ENCODE measurements at regions not wholly inside any gene's neighbourhood (a gene's known extent, or its start where the extent isn't known, plus 50 kb on each side); places are given as distances from the start of the nearest gene placed in this dataset.

- Histone ChIP-seq H3K4me2 (no peak overlapping the region), H3K27me3 (ENCODE audit: insufficient read depth, low read depth) (no peaks in the 10 kb centered on the region), H3K27ac (no peak overlapping the region), H2AFZ (ENCODE audit: low read depth) (no peak overlapping the region), H3K9ac (no peak overlapping the region), H3K4me1 (ENCODE audit: low read depth, poor library complexity, severe bottlenecking) (no peaks in the 10 kb centered on the region), H4K20me1 (ENCODE audit: insufficient read depth) (no peaks in the 10 kb centered on the region), H3K79me2 (ENCODE audit: insufficient read depth, low read depth) (no peaks in the 10 kb centered on the region), H3K4me3 (IDR thresholded peaks at IDR 0.05; ENCODE audit: insufficient read depth, low read depth, low read length) (no peak overlapping the region), H3K36me3 (ENCODE audit: insufficient read depth) (no peaks in the 10 kb centered on the region)
- TF ChIP-seq, protein P1, sequence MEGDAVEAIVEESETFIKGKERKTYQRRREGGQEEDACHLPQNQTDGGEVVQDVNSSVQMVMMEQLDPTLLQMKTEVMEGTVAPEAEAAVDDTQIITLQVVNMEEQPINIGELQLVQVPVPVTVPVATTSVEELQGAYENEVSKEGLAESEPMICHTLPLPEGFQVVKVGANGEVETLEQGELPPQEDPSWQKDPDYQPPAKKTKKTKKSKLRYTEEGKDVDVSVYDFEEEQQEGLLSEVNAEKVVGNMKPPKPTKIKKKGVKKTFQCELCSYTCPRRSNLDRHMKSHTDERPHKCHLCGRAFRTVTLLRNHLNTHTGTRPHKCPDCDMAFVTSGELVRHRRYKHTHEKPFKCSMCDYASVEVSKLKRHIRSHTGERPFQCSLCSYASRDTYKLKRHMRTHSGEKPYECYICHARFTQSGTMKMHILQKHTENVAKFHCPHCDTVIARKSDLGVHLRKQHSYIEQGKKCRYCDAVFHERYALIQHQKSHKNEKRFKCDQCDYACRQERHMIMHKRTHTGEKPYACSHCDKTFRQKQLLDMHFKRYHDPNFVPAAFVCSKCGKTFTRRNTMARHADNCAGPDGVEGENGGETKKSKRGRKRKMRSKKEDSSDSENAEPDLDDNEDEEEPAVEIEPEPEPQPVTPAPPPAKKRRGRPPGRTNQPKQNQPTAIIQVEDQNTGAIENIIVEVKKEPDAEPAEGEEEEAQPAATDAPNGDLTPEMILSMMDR (conservative IDR thresholded peaks at IDR 0.05; ENCODE audit: low read depth, low read length), result no peak
These were observed 101.5 kb upstream of the TMEM168 start for GRCh38 chr7:112891698-112892097.

DNA sequence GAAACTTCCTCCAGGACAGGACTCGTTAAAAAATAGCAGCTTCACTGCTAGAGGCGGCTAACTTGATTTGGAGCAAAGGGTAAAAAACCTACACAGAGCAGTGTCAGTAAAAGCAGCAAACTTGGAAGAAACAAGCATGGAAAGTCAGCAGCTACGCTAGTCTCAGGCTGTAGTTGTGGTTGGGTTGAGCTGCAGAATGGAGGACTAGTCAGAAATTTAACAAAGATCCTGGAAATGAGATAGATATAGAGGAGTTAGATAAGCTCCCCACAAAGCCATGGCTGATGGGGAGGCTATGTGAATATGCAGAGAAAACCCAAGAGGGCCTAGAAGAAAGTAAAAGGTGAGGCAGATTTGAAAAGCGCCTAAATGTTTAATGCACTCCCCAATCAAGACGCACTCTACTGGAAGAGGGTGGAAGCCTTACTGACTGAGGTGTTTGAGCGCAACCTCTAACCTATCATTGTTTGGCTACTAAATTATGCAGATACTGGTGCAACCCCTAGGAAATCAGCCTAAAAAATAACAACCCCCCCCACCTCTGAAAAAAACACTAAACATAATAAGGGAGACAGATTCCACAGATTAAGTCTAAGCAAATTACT lies 99.7 kb upstream of the TMEM168 start:
- no peaks in the 10 kb centered on the region for H3K36me3 ChIP-seq (ENCODE audit: insufficient read depth)
- TF ChIP-seq, protein P1 (conservative IDR thresholded peaks at IDR 0.05; ENCODE audit: low read depth, low read length), result no peak
- no peaks in the 10 kb centered on the region for H3K27me3 ChIP-seq (ENCODE audit: insufficient read depth, low read depth)
- no peak overlapping the region for H3K4me3 ChIP-seq (IDR thresholded peaks at IDR 0.05; ENCODE audit: insufficient read depth, low read depth, low read length)
- no peak overlapping the region for H2AFZ ChIP-seq (ENCODE audit: low read depth)
- no peaks in the 10 kb centered on the region for H4K20me1 ChIP-seq (ENCODE audit: insufficient read depth)
- no peaks in the 10 kb centered on the region for H3K4me1 ChIP-seq (ENCODE audit: low read depth, poor library complexity, severe bottlenecking)
- H3K9ac ChIP-seq, result no peak overlapping the region
- no peak overlapping the region for H3K4me2 ChIP-seq
- H3K79me2 ChIP-seq (ENCODE audit: insufficient read depth, low read depth), result no peaks in the 10 kb centered on the region
- no peak overlapping the region for H3K27ac ChIP-seq

GRCh38 chr7:112889268-112889667 lies 99.1 kb upstream of the TMEM168 start:
- no peaks in the 10 kb centered on the region for H4K20me1 ChIP-seq (ENCODE audit: insufficient read depth)
- no peaks in the 10 kb centered on the region for H3K27me3 ChIP-seq (ENCODE audit: insufficient read depth, low read depth)
- H3K4me1 ChIP-seq (ENCODE audit: low read depth, poor library complexity, severe bottlenecking), result no peaks in the 10 kb centered on the region
- no peaks in the 10 kb centered on the region for H3K36me3 ChIP-seq (ENCODE audit: insufficient read depth)
- H3K27ac ChIP-seq, result no peak overlapping the region
- H3K9ac ChIP-seq, result no peak overlapping the region
- no peaks in the 10 kb centered on the region for H3K79me2 ChIP-seq (ENCODE audit: insufficient read depth, low read depth)
- no peak overlapping the region for H3K4me3 ChIP-seq (IDR thresholded peaks at IDR 0.05; ENCODE audit: insufficient read depth, low read depth, low read length)
- H3K4me2 ChIP-seq, result no peak overlapping the region
- TF ChIP-seq, protein P1 (conservative IDR thresholded peaks at IDR 0.05; ENCODE audit: low read depth, low read length), result no peak
- H2AFZ ChIP-seq (ENCODE audit: low read depth), result no peak overlapping the region

DNA sequence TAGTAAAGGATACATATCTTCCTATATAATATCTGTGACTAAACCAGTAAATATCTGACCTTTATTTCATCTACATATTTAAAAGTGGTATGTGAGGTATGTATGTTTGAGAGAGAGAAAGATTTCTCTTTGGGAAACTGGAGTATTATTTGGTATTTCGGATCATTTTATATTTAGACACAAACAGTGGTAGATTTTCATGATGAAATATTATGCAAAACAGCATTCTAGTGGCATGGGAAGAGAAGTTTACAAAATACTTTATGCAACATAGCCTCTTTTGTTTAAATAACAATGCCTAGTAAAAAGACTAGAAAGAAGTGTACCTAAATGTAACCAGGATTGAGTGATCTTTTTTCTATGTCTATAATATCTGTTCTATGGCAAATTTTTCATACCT lies 98.6 kb upstream of the TMEM168 start:
- Histone ChIP-seq H3K4me1 (ENCODE audit: low read depth, poor library complexity, severe bottlenecking) (no peaks in the 10 kb centered on the region), H4K20me1 (ENCODE audit: insufficient read depth) (no peaks in the 10 kb centered on the region), H3K27ac (no peak overlapping the region), H3K79me2 (ENCODE audit: insufficient read depth, low read depth) (no peaks in the 10 kb centered on the region), H3K4me3 (IDR thresholded peaks at IDR 0.05; ENCODE audit: insufficient read depth, low read depth, low read length) (no peak overlapping the region), H3K27me3 (ENCODE audit: insufficient read depth, low read depth) (no peaks in the 10 kb centered on the region), H3K9ac (no peak overlapping the region), H3K36me3 (ENCODE audit: insufficient read depth) (no peaks in the 10 kb centered on the region), H3K4me2 (no peak overlapping the region), H2AFZ (ENCODE audit: low read depth) (no peak overlapping the region)
- TF ChIP-seq, protein P1 (conservative IDR thresholded peaks at IDR 0.05; ENCODE audit: low read depth, low read length), result no peak

All from KMS-11 (cell line).